Astrocyte (in vitro differentiated cells and primary cell): ENCODE measurements at regions not wholly inside any gene's neighbourhood (a gene's known extent, or its start where the extent isn't known, plus 50 kb on each side); places are given as distances from the start of the nearest gene placed in this dataset.

Source experiments
- DNase-seq: peaks from one replicate; pipeline ENCODE4 v3.0.0-alpha.2; 2010; ENCODE audit warnings: low read depth
- FAIRE-seq: peaks from 2 replicates; lab custom pipeline; 2011; peaks lifted over from hg19 to GRCh38; lab: Jason Lieb, UNC
- H2AFZ ChIP-seq: 2 replicates; pipeline ENCODE4 v1.6.0; 2012; ENCODE audit warnings: low read depth, low read length, inconsistent platforms
- H3K27ac ChIP-seq: 2 replicates; pipeline ENCODE4 v1.5.1; 2011; ENCODE audit warnings: low read depth, low read length, inconsistent platforms
- H3K27me3 ChIP-seq: 2 replicates; pipeline ENCODE4 v1.6.0; 2011; ENCODE audit warnings: low read length, inconsistent platforms; ENCODE audit not compliant: insufficient read depth
- H3K36me3 ChIP-seq: 2 replicates; pipeline ENCODE4 v1.5.1; 2011; ENCODE audit warnings: low read length, inconsistent platforms; ENCODE audit not compliant: insufficient read depth
- H3K4me1 ChIP-seq: 2 replicates; pipeline ENCODE4 v1.5.1; 2011; ENCODE audit warnings: low read length, inconsistent platforms; ENCODE audit not compliant: insufficient read depth
- H3K4me2 ChIP-seq: 2 replicates; pipeline ENCODE4 v1.6.0; 2012; ENCODE audit warnings: low read length, inconsistent platforms
- H3K4me3 ChIP-seq: 2 replicates; pipeline ENCODE4 v1.5.1; 2011; ENCODE audit warnings: low read depth, mild to moderate bottlenecking, low read length, inconsistent platforms; ENCODE audit not compliant: insufficient read depth
- H3K79me2 ChIP-seq: 2 replicates; pipeline ENCODE4 v1.6.0; 2012; ENCODE audit warnings: mild to moderate bottlenecking, low read length, inconsistent platforms; ENCODE audit not compliant: insufficient read depth
- H3K9ac ChIP-seq: 2 replicates; pipeline ENCODE4 v1.6.0; 2012; ENCODE audit warnings: mild to moderate bottlenecking, low read length, inconsistent platforms
- H3K9me3 ChIP-seq: 2 replicates; pipeline ENCODE4 v1.5.1; 2012; ENCODE audit warnings: low read depth, mild to moderate bottlenecking, low read length, inconsistent platforms; ENCODE audit not compliant: insufficient read depth
- H4K20me1 ChIP-seq: 2 replicates; pipeline ENCODE4 v1.6.0; 2012; ENCODE audit warnings: low read length, inconsistent platforms; ENCODE audit not compliant: insufficient read depth
- H3K27ac Mint-ChIP-seq: one replicate; pipeline ENCODE4 v1.8.0; 2021; ENCODE audit warnings: mild to moderate bottlenecking, mixed read lengths; ENCODE audit not compliant: unreplicated experiment
- H3K27me3 Mint-ChIP-seq: one replicate; pipeline ENCODE4 v1.8.0; 2021; ENCODE audit warnings: low read depth, mixed read lengths; ENCODE audit not compliant: unreplicated experiment
- H3K36me3 Mint-ChIP-seq: one replicate; pipeline ENCODE4 v1.8.0; 2021; ENCODE audit warnings: low read depth, mixed read lengths; ENCODE audit not compliant: unreplicated experiment
- H3K4me1 Mint-ChIP-seq: one replicate; pipeline ENCODE4 v1.8.0; 2021; ENCODE audit warnings: low read depth, mixed read lengths; ENCODE audit not compliant: unreplicated experiment
- H3K4me3 Mint-ChIP-seq: one replicate; pipeline ENCODE4 v1.8.0; 2021; ENCODE audit warnings: mild to moderate bottlenecking, moderate library complexity, mixed read lengths; ENCODE audit not compliant: unreplicated experiment
- H3K9me3 Mint-ChIP-seq: one replicate; pipeline ENCODE4 v1.8.0; 2021; ENCODE audit warnings: mild to moderate bottlenecking, mixed read lengths; ENCODE audit not compliant: unreplicated experiment
- EZH2 ChIP-seq: IDR thresholded peaks from 2 replicates; pipeline ENCODE4 v1.6.1; 2012; ENCODE audit warnings: mild to moderate bottlenecking, low read length, inconsistent platforms; ENCODE audit not compliant: insufficient read depth
- TF ChIP-seq, protein P1 (sequence below): IDR thresholded peaks from 2 replicates; pipeline ENCODE4 v1.5.1; 2011; ENCODE audit warnings: low read depth, mild to moderate bottlenecking, inconsistent platforms, low read length, moderate library complexity; ENCODE audit not compliant: insufficient read depth

DNA sequence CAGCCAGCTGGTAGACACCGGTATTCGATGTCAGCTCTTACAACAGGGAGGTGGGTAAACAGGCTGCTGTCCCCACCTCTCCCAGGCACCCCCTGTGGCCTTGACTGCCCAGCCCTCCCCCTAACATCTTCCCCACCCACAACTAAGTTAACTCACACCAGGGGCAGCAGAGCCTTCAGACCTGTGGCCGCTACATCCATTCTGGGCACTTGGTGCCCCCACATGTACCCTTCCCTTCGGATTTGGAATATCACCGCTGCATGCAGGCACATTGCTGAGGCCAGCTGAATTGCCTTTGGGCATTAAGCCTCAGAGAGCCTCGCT lies 130.3 kb downstream of the MYCN start:
- Histone ChIP-seq H3K79me2 (no peaks in the 10 kb centered on the region), H4K20me1 (no peaks in the 10 kb centered on the region), H3K4me2 (no peak overlapping the region), H3K9ac (no peak overlapping the region), H3K36me3 (no peaks in the 10 kb centered on the region), H3K27me3 (no peaks in the 10 kb centered on the region), H3K4me3 (no peak overlapping the region), H3K9me3 (peaks cover 4% of the 10 kb centered on the region), H3K4me1 (no peaks in the 10 kb centered on the region), H2AFZ (no peak overlapping the region), H3K27ac (no peak overlapping the region)
- Mint-ChIP-seq H3K4me3 (no peak overlapping the region), H3K4me1 (peaks cover 5% of the 10 kb centered on the region), H3K27me3 (peaks cover 4% of the 10 kb centered on the region), H3K27ac (no peak overlapping the region), H3K36me3 (no peaks in the 10 kb centered on the region), H3K9me3 (no peaks in the 10 kb centered on the region)
- FAIRE-seq = no peak
- TF ChIP-seq, protein P1, sequence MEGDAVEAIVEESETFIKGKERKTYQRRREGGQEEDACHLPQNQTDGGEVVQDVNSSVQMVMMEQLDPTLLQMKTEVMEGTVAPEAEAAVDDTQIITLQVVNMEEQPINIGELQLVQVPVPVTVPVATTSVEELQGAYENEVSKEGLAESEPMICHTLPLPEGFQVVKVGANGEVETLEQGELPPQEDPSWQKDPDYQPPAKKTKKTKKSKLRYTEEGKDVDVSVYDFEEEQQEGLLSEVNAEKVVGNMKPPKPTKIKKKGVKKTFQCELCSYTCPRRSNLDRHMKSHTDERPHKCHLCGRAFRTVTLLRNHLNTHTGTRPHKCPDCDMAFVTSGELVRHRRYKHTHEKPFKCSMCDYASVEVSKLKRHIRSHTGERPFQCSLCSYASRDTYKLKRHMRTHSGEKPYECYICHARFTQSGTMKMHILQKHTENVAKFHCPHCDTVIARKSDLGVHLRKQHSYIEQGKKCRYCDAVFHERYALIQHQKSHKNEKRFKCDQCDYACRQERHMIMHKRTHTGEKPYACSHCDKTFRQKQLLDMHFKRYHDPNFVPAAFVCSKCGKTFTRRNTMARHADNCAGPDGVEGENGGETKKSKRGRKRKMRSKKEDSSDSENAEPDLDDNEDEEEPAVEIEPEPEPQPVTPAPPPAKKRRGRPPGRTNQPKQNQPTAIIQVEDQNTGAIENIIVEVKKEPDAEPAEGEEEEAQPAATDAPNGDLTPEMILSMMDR = no peak
- no peak for TF ChIP-seq EZH2
- no peak for DNase-seq

- TF ChIP-seq EZH2 = no peak
- TF ChIP-seq, protein P1 = no peak
- Mint-ChIP-seq H3K4me3 (no peak overlapping the region), H3K9me3 (no peaks in the 10 kb centered on the region), H3K36me3 (no peaks in the 10 kb centered on the region), H3K4me1 (peaks cover 5% of the 10 kb centered on the region), H3K27me3 (peaks cover 4% of the 10 kb centered on the region), H3K27ac (no peak overlapping the region)
- Histone ChIP-seq H3K9me3 (peaks cover 4% of the 10 kb centered on the region), H3K4me1 (no peaks in the 10 kb centered on the region), H4K20me1 (no peaks in the 10 kb centered on the region), H3K4me2 (no peak overlapping the region), H3K27me3 (no peaks in the 10 kb centered on the region), H3K79me2 (no peaks in the 10 kb centered on the region), H3K4me3 (no peak overlapping the region), H3K9ac (no peak overlapping the region), H3K36me3 (no peaks in the 10 kb centered on the region), H2AFZ (no peak overlapping the region), H3K27ac (no peak overlapping the region)
- no peak for FAIRE-seq
- DNase-seq = no peak
Observed at GRCh38 chr2:16069933-16070647, 129.7 kb downstream of the MYCN start.

GRCh38 chr2:16069663-16069932 lies 129.2 kb downstream of the MYCN start:
- Mint-ChIP-seq H3K27me3 (peaks cover 4% of the 10 kb centered on the region), H3K9me3 (no peaks in the 10 kb centered on the region), H3K4me1 (peaks cover 5% of the 10 kb centered on the region), H3K27ac (no peak overlapping the region), H3K36me3 (no peaks in the 10 kb centered on the region), H3K4me3 (no peak overlapping the region)
- Histone ChIP-seq H3K79me2 (no peaks in the 10 kb centered on the region), H3K36me3 (no peaks in the 10 kb centered on the region), H3K27me3 (no peaks in the 10 kb centered on the region), H3K9ac (no peak overlapping the region), H3K4me2 (no peak overlapping the region), H3K27ac (no peak overlapping the region), H2AFZ (no peak overlapping the region), H4K20me1 (no peaks in the 10 kb centered on the region), H3K4me3 (no peak overlapping the region), H3K4me1 (no peaks in the 10 kb centered on the region), H3K9me3 (peaks cover 4% of the 10 kb centered on the region)
- TF ChIP-seq, protein P1 = no peak
- TF ChIP-seq EZH2 = no peak
- FAIRE-seq (no peak), DNase-seq (no peak)
